GM12878 (cell line): ENCODE measurements at regions not wholly inside any gene's neighbourhood (a gene's known extent, or its start where the extent isn't known, plus 50 kb on each side); places are given as distances from the start of the nearest gene placed in this dataset.

Source experiments
- BMI1 ChIP-seq: fragments of 450-650 bp; IDR thresholded peaks from 2 replicates; pipeline ENCODE4 v1.6.1; 2016; ENCODE audit warnings: mild to moderate bottlenecking, moderate library complexity, borderline replicate concordance
- GABPA ChIP-seq: IDR thresholded peaks from 2 replicates; pipeline ENCODE4 v1.6.1; 2014; ENCODE audit warnings: antibody characterized with exemption, low read depth, mild to moderate bottlenecking, inconsistent platforms
- IKZF2 ChIP-seq, 2 experiments: fragments of 450-650 bp; IDR thresholded peaks; 2 replicates each; pipeline ENCODE4 v1.6.1; 2017; ENCODE audit warnings: mild to moderate bottlenecking in 2 of 2, moderate library complexity in 2 of 2
- LARP7 ChIP-seq: fragments of 450-650 bp; IDR thresholded peaks from 2 replicates; pipeline ENCODE4 v1.6.1; 2017; ENCODE audit warnings: mild to moderate bottlenecking
- PAX8 ChIP-seq: fragments of 450-650 bp; IDR thresholded peaks from 2 replicates; pipeline ENCODE4 v1.6.1; 2017; ENCODE audit warnings: mild to moderate bottlenecking, moderate library complexity
- ZBTB33 ChIP-seq: fragments of 450-650 bp; IDR thresholded peaks from 2 replicates; pipeline ENCODE4 v1.6.1; 2017; ENCODE audit warnings: mild to moderate bottlenecking
- TF ChIP-seq, protein P1 (sequence below): fragments of 450-650 bp; IDR thresholded peaks from 2 replicates; pipeline ENCODE4 v1.6.1; 2017; ENCODE audit warnings: mild to moderate bottlenecking, moderate library complexity
- TF ChIP-seq, protein P2 (sequence below): fragments of 450-650 bp; IDR thresholded peaks from 2 replicates; pipeline ENCODE4 v1.6.1; 2018; ENCODE audit warnings: mild to moderate bottlenecking, low read depth, moderate library complexity; ENCODE audit not compliant: partially characterized antibody
- TF ChIP-seq, protein P3 (sequence below): fragments of 450-650 bp; IDR thresholded peaks from 2 replicates; pipeline ENCODE4 v1.6.1; 2016; ENCODE audit warnings: mild to moderate bottlenecking

- TF ChIP-seq, protein P1, sequence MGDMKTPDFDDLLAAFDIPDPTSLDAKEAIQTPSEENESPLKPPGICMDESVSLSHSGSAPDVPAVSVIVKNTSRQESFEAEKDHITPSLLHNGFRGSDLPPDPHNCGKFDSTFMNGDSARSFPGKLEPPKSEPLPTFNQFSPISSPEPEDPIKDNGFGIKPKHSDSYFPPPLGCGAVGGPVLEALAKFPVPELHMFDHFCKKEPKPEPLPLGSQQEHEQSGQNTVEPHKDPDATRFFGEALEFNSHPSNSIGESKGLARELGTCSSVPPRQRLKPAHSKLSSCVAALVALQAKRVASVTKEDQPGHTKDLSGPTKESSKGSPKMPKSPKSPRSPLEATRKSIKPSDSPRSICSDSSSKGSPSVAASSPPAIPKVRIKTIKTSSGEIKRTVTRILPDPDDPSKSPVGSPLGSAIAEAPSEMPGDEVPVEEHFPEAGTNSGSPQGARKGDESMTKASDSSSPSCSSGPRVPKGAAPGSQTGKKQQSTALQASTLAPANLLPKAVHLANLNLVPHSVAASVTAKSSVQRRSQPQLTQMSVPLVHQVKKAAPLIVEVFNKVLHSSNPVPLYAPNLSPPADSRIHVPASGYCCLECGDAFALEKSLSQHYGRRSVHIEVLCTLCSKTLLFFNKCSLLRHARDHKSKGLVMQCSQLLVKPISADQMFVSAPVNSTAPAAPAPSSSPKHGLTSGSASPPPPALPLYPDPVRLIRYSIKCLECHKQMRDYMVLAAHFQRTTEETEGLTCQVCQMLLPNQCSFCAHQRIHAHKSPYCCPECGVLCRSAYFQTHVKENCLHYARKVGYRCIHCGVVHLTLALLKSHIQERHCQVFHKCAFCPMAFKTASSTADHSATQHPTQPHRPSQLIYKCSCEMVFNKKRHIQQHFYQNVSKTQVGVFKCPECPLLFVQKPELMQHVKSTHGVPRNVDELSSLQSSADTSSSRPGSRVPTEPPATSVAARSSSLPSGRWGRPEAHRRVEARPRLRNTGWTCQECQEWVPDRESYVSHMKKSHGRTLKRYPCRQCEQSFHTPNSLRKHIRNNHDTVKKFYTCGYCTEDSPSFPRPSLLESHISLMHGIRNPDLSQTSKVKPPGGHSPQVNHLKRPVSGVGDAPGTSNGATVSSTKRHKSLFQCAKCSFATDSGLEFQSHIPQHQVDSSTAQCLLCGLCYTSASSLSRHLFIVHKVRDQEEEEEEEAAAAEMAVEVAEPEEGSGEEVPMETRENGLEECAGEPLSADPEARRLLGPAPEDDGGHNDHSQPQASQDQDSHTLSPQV, result no peak
- TF ChIP-seq, protein P2, sequence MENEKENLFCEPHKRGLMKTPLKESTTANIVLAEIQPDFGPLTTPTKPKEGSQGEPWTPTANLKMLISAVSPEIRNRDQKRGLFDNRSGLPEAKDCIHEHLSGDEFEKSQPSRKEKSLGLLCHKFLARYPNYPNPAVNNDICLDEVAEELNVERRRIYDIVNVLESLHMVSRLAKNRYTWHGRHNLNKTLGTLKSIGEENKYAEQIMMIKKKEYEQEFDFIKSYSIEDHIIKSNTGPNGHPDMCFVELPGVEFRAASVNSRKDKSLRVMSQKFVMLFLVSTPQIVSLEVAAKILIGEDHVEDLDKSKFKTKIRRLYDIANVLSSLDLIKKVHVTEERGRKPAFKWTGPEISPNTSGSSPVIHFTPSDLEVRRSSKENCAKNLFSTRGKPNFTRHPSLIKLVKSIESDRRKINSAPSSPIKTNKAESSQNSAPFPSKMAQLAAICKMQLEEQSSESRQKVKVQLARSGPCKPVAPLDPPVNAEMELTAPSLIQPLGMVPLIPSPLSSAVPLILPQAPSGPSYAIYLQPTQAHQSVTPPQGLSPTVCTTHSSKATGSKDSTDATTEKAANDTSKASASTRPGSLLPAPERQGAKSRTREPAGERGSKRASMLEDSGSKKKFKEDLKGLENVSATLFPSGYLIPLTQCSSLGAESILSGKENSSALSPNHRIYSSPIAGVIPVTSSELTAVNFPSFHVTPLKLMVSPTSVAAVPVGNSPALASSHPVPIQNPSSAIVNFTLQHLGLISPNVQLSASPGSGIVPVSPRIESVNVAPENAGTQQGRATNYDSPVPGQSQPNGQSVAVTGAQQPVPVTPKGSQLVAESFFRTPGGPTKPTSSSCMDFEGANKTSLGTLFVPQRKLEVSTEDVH, result no peak
- TF ChIP-seq, protein P3, sequence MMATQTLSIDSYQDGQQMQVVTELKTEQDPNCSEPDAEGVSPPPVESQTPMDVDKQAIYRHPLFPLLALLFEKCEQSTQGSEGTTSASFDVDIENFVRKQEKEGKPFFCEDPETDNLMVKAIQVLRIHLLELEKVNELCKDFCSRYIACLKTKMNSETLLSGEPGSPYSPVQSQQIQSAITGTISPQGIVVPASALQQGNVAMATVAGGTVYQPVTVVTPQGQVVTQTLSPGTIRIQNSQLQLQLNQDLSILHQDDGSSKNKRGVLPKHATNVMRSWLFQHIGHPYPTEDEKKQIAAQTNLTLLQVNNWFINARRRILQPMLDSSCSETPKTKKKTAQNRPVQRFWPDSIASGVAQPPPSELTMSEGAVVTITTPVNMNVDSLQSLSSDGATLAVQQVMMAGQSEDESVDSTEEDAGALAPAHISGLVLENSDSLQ, result no peak
- TF ChIP-seq IKZF2 (IDR thresholded peaks at IDR 0.05) (no peak), BMI1 (no peak), PAX8 (no peak), ZBTB33 (no peak), GABPA (no peak), LARP7 (no peak)
Observed at GRCh38 chr15:62758952-62759349, 283.6 kb upstream of the TPM1 start (continued).
